GM12891 (cell line): ENCODE measurements at regions not wholly inside any gene's neighbourhood (a gene's known extent, or its start where the extent isn't known, plus 50 kb on each side); places are given as distances from the start of the nearest gene placed in this dataset.

Experiments used
- PAX5 ChIP-seq: IDR thresholded peaks from 2 replicates; pipeline ENCODE4 v1.6.1; 2011; ENCODE audit warnings: low read length, moderate library complexity, mild to moderate bottlenecking; ENCODE audit not compliant: insufficient read depth, severe bottlenecking
- POLR2A ChIP-seq: IDR thresholded peaks from 2 replicates; pipeline ENCODE4 v1.6.1; 2011; ENCODE audit warnings: low read depth, low read length, control low read depth
- POLR2AphosphoS5 ChIP-seq: IDR thresholded peaks from 2 replicates; pipeline ENCODE4 v1.6.1; 2011; ENCODE audit warnings: low read depth, low read length, control low read depth
- POU2F2 ChIP-seq: IDR thresholded peaks from 2 replicates; pipeline ENCODE4 v1.6.1; 2011; ENCODE audit warnings: low read depth, mild to moderate bottlenecking, control low read depth, low read length, moderate library complexity
- SPI1 ChIP-seq: IDR thresholded peaks from 2 replicates; pipeline ENCODE4 v1.6.1; 2011; ENCODE audit warnings: low read depth, low read length, control low read depth
- TAF1 ChIP-seq: IDR thresholded peaks from 2 replicates; pipeline ENCODE4 v1.6.1; 2011; ENCODE audit warnings: low read depth, low read length, control low read depth

DNA sequence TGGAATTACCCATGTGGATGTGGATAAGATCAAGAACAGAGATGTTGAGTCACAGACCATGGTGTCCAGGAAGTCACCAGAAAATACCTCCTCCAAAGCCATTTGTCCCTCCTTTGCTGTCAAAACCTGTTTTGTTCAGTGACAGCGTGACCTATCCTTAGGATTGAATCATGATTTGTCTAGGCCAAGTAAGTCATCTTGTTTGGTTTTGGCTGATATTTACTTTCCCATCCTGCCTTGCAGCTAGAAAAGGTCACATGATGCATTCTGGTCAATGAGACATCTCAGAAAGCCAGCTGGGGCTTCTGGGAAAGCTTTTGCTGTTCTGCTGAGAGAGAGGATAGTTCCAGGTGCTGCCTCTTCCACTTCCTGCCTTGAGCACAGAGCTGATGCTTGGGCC is 225.3 kb upstream of the ZMIZ1 start:
- TF ChIP-seq POLR2A (no peak), TAF1 (no peak), POLR2AphosphoS5 (no peak), SPI1 (no peak), POU2F2 (no peak), PAX5 (no peak)
